Hematopoietic multipotent progenitor cell treated with erythropoietin and hydrocortisone succinate and interleukin-3 and kit ligand, for 17 days (in vitro differentiated cells): ENCODE measurements at regions not wholly inside any gene's neighbourhood (a gene's known extent, or its start where the extent isn't known, plus 50 kb on each side); places are given as distances from the start of the nearest gene placed in this dataset.
"Not testable (repeated sequence)": the region's sequence is repeated elsewhere in the genome, so short reads cannot be mapped to it uniquely, and the experiment has no call there.

Experiments used
- DNase-seq: peaks from one replicate; pipeline ENCODE4 v3.0.0-alpha.2; 2015; ENCODE audit warnings: low spot score

GRCh38 chr4:61004651-61005170 lies 195.4 kb upstream of the ADGRL3 start:
- no peak for DNase-seq

- DNase-seq, result no peak
Observed at GRCh38 chr4:61011051-61011450, 189.1 kb upstream of the ADGRL3 start.

- DNase-seq, result not testable (repeated sequence)
Observed at GRCh38 chr4:61011936-61012335, 188.2 kb upstream of the ADGRL3 start.

GRCh38 chr4:61024610-61025009 lies 175.5 kb upstream of the ADGRL3 start:
- no peak for DNase-seq

- no peak for DNase-seq
Observed at GRCh38 chr4:61027939-61028338, 172.2 kb upstream of the ADGRL3 start.

GRCh38 chr4:61036071-61036684 lies 163.9 kb upstream of the ADGRL3 start:
- DNase-seq, result no peak

GRCh38 chr4:61041527-61041926 lies 158.6 kb upstream of the ADGRL3 start:
- no peak for DNase-seq

GRCh38 chr4:61044837-61045236 lies 155.3 kb upstream of the ADGRL3 start:
- DNase-seq, result no peak

- DNase-seq, result no peak
Observed at GRCh38 chr4:61049018-61049417, 151.1 kb upstream of the ADGRL3 start.

GRCh38 chr4:61067381-61067780 lies 132.7 kb upstream of the ADGRL3 start:
- DNase-seq, result no peak

GRCh38 chr4:61068060-61068459 lies 132.1 kb upstream of the ADGRL3 start:
- DNase-seq, result no peak

GRCh38 chr4:61068745-61069144 lies 131.4 kb upstream of the ADGRL3 start:
- DNase-seq, result no peak

GRCh38 chr4:61070269-61070668 lies 129.9 kb upstream of the ADGRL3 start:
- DNase-seq, result no peak

GRCh38 chr4:61079427-61079826 lies 120.7 kb upstream of the ADGRL3 start:
- no peak for DNase-seq

GRCh38 chr4:61079976-61080375 lies 120.2 kb upstream of the ADGRL3 start:
- DNase-seq, result no peak

GRCh38 chr4:61085534-61085933 lies 114.6 kb upstream of the ADGRL3 start:
- no peak for DNase-seq

- DNase-seq, result no peak
Observed at GRCh38 chr4:61086357-61086756, 113.8 kb upstream of the ADGRL3 start.

- DNase-seq, result no peak
Observed at GRCh38 chr4:61086979-61087378, 113.1 kb upstream of the ADGRL3 start.

GRCh38 chr4:61094854-61095598 lies 105.1 kb upstream of the ADGRL3 start:
- no peak for DNase-seq

GRCh38 chr4:61128682-61129081 lies 71.4 kb upstream of the ADGRL3 start:
- no peak for DNase-seq

- DNase-seq, result no peak
Observed at GRCh38 chr4:61129971-61130370, 70.2 kb upstream of the ADGRL3 start.

GRCh38 chr4:61143461-61143860 lies 56.7 kb upstream of the ADGRL3 start:
- DNase-seq, result no peak

- DNase-seq, result no peak
Observed at GRCh38 chr4:61149278-61149677, 50.8 kb upstream of the ADGRL3 start.
